ENCODE measurements at regions not wholly inside any gene's neighbourhood (a gene's known extent, or its start where the extent isn't known, plus 50 kb on each side); places are given as distances from the start of the nearest gene placed in this dataset.

DNA sequence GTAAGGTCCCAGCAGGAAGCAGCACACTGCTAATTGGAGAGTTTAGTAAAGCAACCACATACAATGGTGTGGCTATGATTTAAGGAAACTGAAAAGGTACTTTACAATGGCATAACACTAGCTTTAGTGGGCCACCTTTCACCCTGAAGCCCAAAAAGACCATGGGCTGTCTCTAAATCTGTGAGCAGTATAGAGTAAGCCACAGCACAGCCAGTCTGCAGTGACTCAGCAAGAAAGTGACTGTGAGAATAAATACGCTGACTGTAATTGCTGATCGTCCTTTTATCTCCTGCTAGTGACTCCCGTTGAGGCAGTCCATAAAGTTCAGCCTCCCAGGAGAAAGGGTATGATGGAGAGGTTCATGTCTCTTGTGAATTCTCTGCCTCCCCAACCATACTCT is 679.8 kb upstream of the KIF2B start:
- TF ChIP-seq, protein P1, sequence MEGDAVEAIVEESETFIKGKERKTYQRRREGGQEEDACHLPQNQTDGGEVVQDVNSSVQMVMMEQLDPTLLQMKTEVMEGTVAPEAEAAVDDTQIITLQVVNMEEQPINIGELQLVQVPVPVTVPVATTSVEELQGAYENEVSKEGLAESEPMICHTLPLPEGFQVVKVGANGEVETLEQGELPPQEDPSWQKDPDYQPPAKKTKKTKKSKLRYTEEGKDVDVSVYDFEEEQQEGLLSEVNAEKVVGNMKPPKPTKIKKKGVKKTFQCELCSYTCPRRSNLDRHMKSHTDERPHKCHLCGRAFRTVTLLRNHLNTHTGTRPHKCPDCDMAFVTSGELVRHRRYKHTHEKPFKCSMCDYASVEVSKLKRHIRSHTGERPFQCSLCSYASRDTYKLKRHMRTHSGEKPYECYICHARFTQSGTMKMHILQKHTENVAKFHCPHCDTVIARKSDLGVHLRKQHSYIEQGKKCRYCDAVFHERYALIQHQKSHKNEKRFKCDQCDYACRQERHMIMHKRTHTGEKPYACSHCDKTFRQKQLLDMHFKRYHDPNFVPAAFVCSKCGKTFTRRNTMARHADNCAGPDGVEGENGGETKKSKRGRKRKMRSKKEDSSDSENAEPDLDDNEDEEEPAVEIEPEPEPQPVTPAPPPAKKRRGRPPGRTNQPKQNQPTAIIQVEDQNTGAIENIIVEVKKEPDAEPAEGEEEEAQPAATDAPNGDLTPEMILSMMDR (IDR thresholded peaks at IDR 0.05) = no peak
- no peak for TF ChIP-seq POLR2A (IDR thresholded peaks at IDR 0.05)

All from thyroid gland (tissue), 4 donors.